ENCODE measurements at regions not wholly inside any gene's neighbourhood (a gene's known extent, or its start where the extent isn't known, plus 50 kb on each side); places are given as distances from the start of the nearest gene placed in this dataset.

DNA sequence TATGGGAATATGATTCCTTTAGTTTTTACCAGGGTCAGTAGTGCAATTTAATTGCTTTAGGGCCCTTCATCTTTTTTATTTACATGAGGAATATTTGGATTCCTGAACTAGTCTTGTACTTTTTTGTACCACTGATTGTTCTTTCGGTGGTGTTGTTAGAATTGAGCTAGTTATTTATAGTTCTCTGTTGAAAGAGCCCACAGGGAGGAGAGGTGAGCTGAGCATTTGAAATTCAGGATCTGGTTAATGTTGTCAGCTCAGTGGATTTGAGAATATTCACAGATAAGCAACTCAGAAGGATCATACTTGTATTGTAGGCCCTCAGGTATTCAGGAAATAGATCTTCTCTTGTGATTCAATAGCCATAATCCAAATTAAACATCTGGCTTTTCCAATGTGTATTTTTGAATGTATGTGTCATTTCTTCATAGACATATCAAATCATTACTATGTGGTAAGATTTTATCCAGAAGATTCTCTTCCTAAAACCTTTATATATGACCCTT, 613.2 kb downstream of the ISL1 start:
- Histone ChIP-seq H3K9me3 (ENCODE audit: control insufficient read depth, insufficient read depth, low read length) (no peaks in the 10 kb centered on the region), H3K4me3 (ENCODE audit: low read length) (no peak overlapping the region), H3K36me3 (ENCODE audit: control insufficient read depth, insufficient read depth, low read length) (no peaks in the 10 kb centered on the region), H3K27me3 (ENCODE audit: control insufficient read depth, insufficient read depth, low read length) (no peaks in the 10 kb centered on the region), H3K27ac (ENCODE audit: low read length) (no peak overlapping the region), H3K4me1 (ENCODE audit: control insufficient read depth, insufficient read depth, low read length) (no peaks in the 10 kb centered on the region)
- no peaks in the 10 kb centered on the region for H3K27me3 Mint-ChIP-seq (ENCODE audit: low read depth in 2 of 2)
- DNase-seq (no peak), ATAC-seq (no peak)
- 67% methylated on average over 1 of the region's 1 CpG for WGBS (ENCODE audit: insufficient coverage)
- no peaks in the 10 kb centered on the region for H3K4me1 Mint-ChIP-seq
- H3K27ac Mint-ChIP-seq, result no peak overlapping the region
- TF ChIP-seq, protein P1, sequence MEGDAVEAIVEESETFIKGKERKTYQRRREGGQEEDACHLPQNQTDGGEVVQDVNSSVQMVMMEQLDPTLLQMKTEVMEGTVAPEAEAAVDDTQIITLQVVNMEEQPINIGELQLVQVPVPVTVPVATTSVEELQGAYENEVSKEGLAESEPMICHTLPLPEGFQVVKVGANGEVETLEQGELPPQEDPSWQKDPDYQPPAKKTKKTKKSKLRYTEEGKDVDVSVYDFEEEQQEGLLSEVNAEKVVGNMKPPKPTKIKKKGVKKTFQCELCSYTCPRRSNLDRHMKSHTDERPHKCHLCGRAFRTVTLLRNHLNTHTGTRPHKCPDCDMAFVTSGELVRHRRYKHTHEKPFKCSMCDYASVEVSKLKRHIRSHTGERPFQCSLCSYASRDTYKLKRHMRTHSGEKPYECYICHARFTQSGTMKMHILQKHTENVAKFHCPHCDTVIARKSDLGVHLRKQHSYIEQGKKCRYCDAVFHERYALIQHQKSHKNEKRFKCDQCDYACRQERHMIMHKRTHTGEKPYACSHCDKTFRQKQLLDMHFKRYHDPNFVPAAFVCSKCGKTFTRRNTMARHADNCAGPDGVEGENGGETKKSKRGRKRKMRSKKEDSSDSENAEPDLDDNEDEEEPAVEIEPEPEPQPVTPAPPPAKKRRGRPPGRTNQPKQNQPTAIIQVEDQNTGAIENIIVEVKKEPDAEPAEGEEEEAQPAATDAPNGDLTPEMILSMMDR (IDR thresholded peaks at IDR 0.05), result no peak
- H3K9me3 Mint-ChIP-seq, result peaks cover 12 to 14% of the 10 kb centered on the region in 2 donors
- H3K36me3 Mint-ChIP-seq, result peaks cover 9% of the 10 kb centered on the region
- no peak overlapping the region for H3K4me3 Mint-ChIP-seq
- intact Hi-C loops (cut with micrococcal nuclease), result no loop called here

DNA sequence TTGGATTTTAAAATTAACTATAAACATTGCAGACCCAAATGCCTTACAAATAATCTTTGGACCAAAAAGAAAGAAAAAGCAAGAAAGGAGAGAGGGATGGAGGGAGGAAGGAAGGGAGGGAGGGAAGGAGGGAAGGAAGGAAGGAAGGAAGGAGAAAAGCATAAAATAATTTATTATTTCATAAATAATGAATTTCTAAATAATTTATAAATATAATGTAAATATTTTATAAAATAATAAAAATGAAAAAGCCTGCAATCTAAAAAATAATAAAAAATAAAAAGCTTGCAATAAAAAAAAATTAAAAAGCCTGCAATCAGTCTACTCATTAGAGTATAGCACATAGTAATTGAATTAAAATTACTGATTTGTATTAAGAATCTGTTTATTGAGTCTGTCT, 614.3 kb downstream of the ISL1 start:
- H3K27me3 ChIP-seq (ENCODE audit: control insufficient read depth, insufficient read depth, low read length), result no peaks in the 10 kb centered on the region
- H3K36me3 ChIP-seq (ENCODE audit: control insufficient read depth, insufficient read depth, low read length), result no peaks in the 10 kb centered on the region
- H3K9me3 Mint-ChIP-seq, result peaks cover 12 to 14% of the 10 kb centered on the region in 2 donors
- H3K4me3 ChIP-seq (ENCODE audit: low read length), result no peak overlapping the region
- no peaks in the 10 kb centered on the region for H3K4me1 ChIP-seq (ENCODE audit: control insufficient read depth, insufficient read depth, low read length)
- H3K27ac Mint-ChIP-seq, result no peak overlapping the region
- no peaks in the 10 kb centered on the region for H3K4me1 Mint-ChIP-seq
- no peaks in the 10 kb centered on the region for H3K9me3 ChIP-seq (ENCODE audit: control insufficient read depth, insufficient read depth, low read length)
- peaks cover 9% of the 10 kb centered on the region for H3K36me3 Mint-ChIP-seq
- no peak overlapping the region for H3K4me3 Mint-ChIP-seq
- TF ChIP-seq, protein P1 (IDR thresholded peaks at IDR 0.05), result no peak
- H3K27ac ChIP-seq (ENCODE audit: low read length), result no peak overlapping the region
- ATAC-seq (no peak), DNase-seq (no peak)
- no peaks in the 10 kb centered on the region for H3K27me3 Mint-ChIP-seq (ENCODE audit: low read depth in 2 of 2)
- intact Hi-C loops (cut with micrococcal nuclease), result no loop called here

DNA sequence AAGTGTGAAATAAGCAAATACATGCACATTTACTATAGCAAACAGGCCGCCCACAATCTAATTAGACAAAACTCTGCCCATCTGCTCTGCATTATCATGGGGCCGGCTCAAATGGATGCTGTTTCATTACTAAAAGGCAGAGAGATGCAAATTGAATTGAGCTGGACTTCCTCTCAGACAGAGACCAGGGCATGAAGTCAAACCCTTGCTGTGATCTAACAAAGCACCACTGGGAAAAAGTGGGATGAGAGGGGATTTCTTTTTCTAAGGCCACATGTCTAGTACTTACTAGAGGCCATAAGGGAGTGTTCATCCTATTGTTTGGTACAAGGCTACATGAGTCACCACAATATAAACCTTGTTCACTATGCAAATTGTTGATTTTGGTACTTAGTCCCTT, 614.7 kb downstream of the ISL1 start:
- no peak for DNase-seq
- no peaks in the 10 kb centered on the region for H3K27me3 Mint-ChIP-seq (ENCODE audit: low read depth in 2 of 2)
- no peaks in the 10 kb centered on the region for H3K9me3 ChIP-seq (ENCODE audit: control insufficient read depth, insufficient read depth, low read length)
- H3K4me1 ChIP-seq (ENCODE audit: control insufficient read depth, insufficient read depth, low read length), result no peaks in the 10 kb centered on the region
- no peaks in the 10 kb centered on the region for H3K27me3 ChIP-seq (ENCODE audit: control insufficient read depth, insufficient read depth, low read length)
- peaks cover 9% of the 10 kb centered on the region for H3K36me3 Mint-ChIP-seq
- TF ChIP-seq, protein P1 (IDR thresholded peaks at IDR 0.05), result no peak
- 75% methylated on average over 1 of the region's 2 CpGs for WGBS (ENCODE audit: insufficient coverage)
- H3K27ac Mint-ChIP-seq, result no peak overlapping the region
- H3K4me3 ChIP-seq (ENCODE audit: low read length), result no peak overlapping the region
- ATAC-seq, result no peak
- intact Hi-C loops (cut with micrococcal nuclease), result no loop called here
- H3K4me1 Mint-ChIP-seq, result no peaks in the 10 kb centered on the region
- H3K4me3 Mint-ChIP-seq, result no peak overlapping the region
- no peak overlapping the region for H3K27ac ChIP-seq (ENCODE audit: low read length)
- no peaks in the 10 kb centered on the region for H3K36me3 ChIP-seq (ENCODE audit: control insufficient read depth, insufficient read depth, low read length)
- peaks cover 11 to 12% of the 10 kb centered on the region in 2 donors for H3K9me3 Mint-ChIP-seq

DNA sequence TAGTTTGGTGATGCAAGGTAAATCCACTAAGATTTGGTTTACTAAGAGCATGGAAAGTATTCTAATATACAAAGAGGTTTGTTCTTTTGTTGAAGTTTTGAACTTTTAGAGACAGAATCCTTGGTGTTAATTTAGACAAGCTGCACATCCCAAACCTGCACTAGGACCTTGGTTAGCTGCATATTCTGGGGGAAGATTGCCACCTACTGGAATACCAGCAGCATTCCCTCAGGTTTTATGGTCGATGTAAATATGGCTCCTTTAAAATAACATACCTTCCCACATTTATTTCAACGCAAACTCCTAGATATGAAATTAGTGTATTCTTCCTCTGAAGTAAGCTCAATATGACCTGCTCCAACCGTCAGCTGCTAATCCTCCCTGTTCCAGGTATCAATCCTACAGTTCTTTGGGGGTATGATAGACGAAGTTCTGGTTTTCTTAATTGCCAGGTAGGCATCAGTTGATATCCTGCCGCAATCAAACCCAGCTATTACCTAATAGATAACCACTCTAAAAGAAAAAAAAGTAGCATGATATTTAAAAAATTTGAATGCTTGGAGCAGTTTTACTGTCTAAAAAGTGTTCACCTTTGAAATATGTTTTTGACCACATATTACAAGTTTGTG, 624.1 kb downstream of the ISL1 start:
- Mint-ChIP-seq H3K9me3 (peaks cover 6 to 12% of the 10 kb centered on the region in 2 donors), H3K36me3 (no peaks in the 10 kb centered on the region), H3K27me3 (ENCODE audit: low read depth in 2 of 2) (peaks cover 0 to 3% of the 10 kb centered on the region in 2 donors), H3K27ac (no peak overlapping the region), H3K4me3 (no peak overlapping the region), H3K4me1 (no peaks in the 10 kb centered on the region)
- intact Hi-C loops (cut with micrococcal nuclease), result no loop called here
- Histone ChIP-seq H3K27ac (ENCODE audit: low read length) (no peak overlapping the region), H3K27me3 (ENCODE audit: control insufficient read depth, insufficient read depth, low read length) (no peaks in the 10 kb centered on the region), H3K4me3 (ENCODE audit: low read length) (no peak overlapping the region), H3K4me1 (ENCODE audit: control insufficient read depth, insufficient read depth, low read length) (no peaks in the 10 kb centered on the region), H3K9me3 (ENCODE audit: control insufficient read depth, insufficient read depth, low read length) (no peaks in the 10 kb centered on the region), H3K36me3 (ENCODE audit: control insufficient read depth, insufficient read depth, low read length) (no peaks in the 10 kb centered on the region)
- TF ChIP-seq, protein P1 (IDR thresholded peaks at IDR 0.05), result no peak
- DNase-seq (no peak), ATAC-seq (no peak)
- WGBS (ENCODE audit: insufficient coverage), result 43% methylated on average over 1 of the region's 5 CpGs

All from natural killer cell (primary cell).